ENCODE measurements at regions not wholly inside any gene's neighbourhood (a gene's known extent, or its start where the extent isn't known, plus 50 kb on each side); places are given as distances from the start of the nearest gene placed in this dataset.
"Not testable (repeated sequence)": the region's sequence is repeated elsewhere in the genome, so short reads cannot be mapped to it uniquely, and the experiment has no call there.

- no peak for DNase-seq
Observed at GRCh38 chr12:86513226-86513625, 257.0 kb upstream of the MGAT4C start.

- DNase-seq = no peak
Observed at GRCh38 chr12:86496595-86496994, 240.4 kb upstream of the MGAT4C start.

- no peak for DNase-seq
Observed at GRCh38 chr12:86484473-86484872, 228.3 kb upstream of the MGAT4C start.

GRCh38 chr12:86473231-86473630 is 217.0 kb upstream of the MGAT4C start:
- no peak for DNase-seq

GRCh38 chr12:86456776-86457175 is 200.6 kb upstream of the MGAT4C start:
- DNase-seq = no peak

- no peak for DNase-seq
Observed at GRCh38 chr12:86456241-86456640, 200.1 kb upstream of the MGAT4C start.

- no peak for DNase-seq
Observed at GRCh38 chr12:86445356-86445755, 189.2 kb upstream of the MGAT4C start.

- DNase-seq = no peak
Observed at GRCh38 chr12:86435053-86435452, 178.9 kb upstream of the MGAT4C start.

GRCh38 chr12:86429824-86430223 is 173.6 kb upstream of the MGAT4C start:
- no peak for DNase-seq

GRCh38 chr12:86421333-86421732 is 165.1 kb upstream of the MGAT4C start:
- no peak for DNase-seq

GRCh38 chr12:86414201-86414600 is 158.0 kb upstream of the MGAT4C start:
- no peak for DNase-seq

GRCh38 chr12:86411710-86412109 is 155.5 kb upstream of the MGAT4C start:
- DNase-seq = no peak

- DNase-seq = no peak
Observed at GRCh38 chr12:86407620-86408208, 151.5 kb upstream of the MGAT4C start.

GRCh38 chr12:86389949-86390348 is 133.8 kb upstream of the MGAT4C start:
- DNase-seq = no peak

- no peak for DNase-seq
Observed at GRCh38 chr12:86387591-86388145, 131.5 kb upstream of the MGAT4C start.

GRCh38 chr12:86383759-86384158 is 127.6 kb upstream of the MGAT4C start:
- not testable (repeated sequence) for DNase-seq

GRCh38 chr12:86379337-86379736 is 123.1 kb upstream of the MGAT4C start:
- DNase-seq = no peak

GRCh38 chr12:86376052-86376451 is 119.9 kb upstream of the MGAT4C start:
- no peak for DNase-seq

GRCh38 chr12:86373813-86374212 is 117.6 kb upstream of the MGAT4C start:
- no peak for DNase-seq

GRCh38 chr12:86367137-86367536 is 110.9 kb upstream of the MGAT4C start:
- DNase-seq = no peak

GRCh38 chr12:86349196-86349595 is 93.0 kb upstream of the MGAT4C start:
- no peak for DNase-seq

- DNase-seq = no peak
Observed at GRCh38 chr12:86333955-86334522, 77.8 kb upstream of the MGAT4C start.

- DNase-seq = no peak
Observed at GRCh38 chr12:86331457-86331856, 75.3 kb upstream of the MGAT4C start.

- DNase-seq = no peak
Observed at GRCh38 chr12:86331012-86331411, 74.8 kb upstream of the MGAT4C start.

GRCh38 chr12:86312232-86312631 is 56.0 kb upstream of the MGAT4C start:
- DNase-seq = no peak
